ENCODE measurements at regions not wholly inside any gene's neighbourhood (a gene's known extent, or its start where the extent isn't known, plus 50 kb on each side); places are given as distances from the start of the nearest gene placed in this dataset.

DNA sequence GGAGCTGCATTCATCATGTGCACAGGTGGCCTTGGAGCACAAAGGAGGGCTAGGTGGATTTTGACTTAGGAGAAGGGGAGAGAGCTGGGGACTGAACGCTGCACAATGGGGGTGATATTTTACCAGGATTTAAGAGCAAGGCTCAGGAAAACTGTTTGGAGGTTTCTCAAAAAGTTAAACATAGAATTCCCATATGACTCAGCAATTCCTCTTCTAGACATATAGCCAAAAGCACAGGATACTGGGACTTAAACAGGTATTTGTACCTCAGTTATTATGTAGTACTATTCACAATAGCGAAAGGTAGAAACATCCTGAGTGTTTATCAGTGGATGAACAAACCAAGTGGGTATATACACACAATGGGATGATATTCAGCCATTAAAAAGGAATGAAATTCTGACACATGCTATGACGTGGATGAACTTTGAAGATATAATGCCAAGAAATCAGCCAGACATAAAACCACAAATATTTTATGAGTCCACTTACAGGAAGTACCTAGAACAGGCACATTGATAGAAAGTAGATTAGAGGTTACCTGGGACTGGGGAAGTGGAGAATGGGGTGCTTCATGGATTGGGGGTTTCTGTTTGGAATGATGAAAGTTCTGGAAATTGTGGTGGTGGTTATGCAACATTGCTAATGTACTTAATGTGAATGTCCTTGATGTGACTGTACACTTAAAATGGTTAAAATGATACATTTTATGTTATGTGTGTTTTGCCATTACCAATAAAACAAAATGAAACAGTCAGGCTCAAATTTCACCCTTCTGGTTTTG is 216.9 kb downstream of the HAUS1 start:
- ChIA-PET POLR2A (no interaction called here), CTCF (interaction anchor here (0.9 to 1.7 kb wide), 2 partner anchors 40 to 43 kb away, joined by 3 to 9 read pairs; no protein-coding TSS in a partner anchor)
- DNase-seq (ENCODE audit: low read depth in 1 of 2, low spot score in 1 of 2) (no peak), ATAC-seq (no peak), FAIRE-seq (no peak)
- TF ChIP-seq MAFK (IDR thresholded peaks at IDR 0.05; ENCODE audit: partially characterized antibody) (peak; percentile 72), RFX5 (IDR thresholded peaks at IDR 0.05) (no peak)
- H3K27ac ChIP-seq, result peak overlapping the region; percentile 50 to 70; a peak in 4 of 6 replicates
- WGBS (ENCODE audit: missing lambda C conversion rate), result 83% methylated on average over 3 of the region's 3 CpGs
- no peak overlapping the region for H3K4me3 ChIP-seq
- H3K9me3 ChIP-seq, result no peaks in the 10 kb centered on the region
- peak overlapping the region; percentile 17; the same call in 1 of the 3 replicates for H3K4me2 ChIP-seq
- peaks cover 27% of the 10 kb centered on the region for H3K4me1 ChIP-seq

DNA sequence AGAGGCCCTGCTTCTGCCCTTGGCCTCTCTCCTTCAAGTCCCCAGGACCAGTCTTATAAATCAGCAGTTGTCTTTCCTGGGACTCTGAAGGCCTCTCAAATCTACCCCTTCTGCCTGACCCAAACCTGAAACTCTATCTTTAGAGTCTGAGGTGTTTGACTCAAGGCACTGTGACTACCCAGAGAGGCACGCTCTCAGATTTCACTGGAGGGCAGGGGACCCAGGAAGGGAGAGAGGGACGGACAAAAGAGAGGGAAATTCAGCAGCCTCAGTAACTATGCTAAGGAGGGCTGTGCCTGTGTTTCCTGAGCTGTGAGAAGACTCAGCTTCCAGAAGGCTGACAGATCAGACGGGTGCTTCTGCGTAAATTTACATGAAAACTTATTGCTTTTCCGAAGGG is 217.8 kb downstream of the HAUS1 start:
- WGBS (ENCODE audit: missing lambda C conversion rate), result 69% methylated on average over 5 of the region's 5 CpGs
- CTCF ChIA-PET, result interaction anchor here (0.6 kb wide), 2 partner anchors 8 to 34 kb away, joined by 3 read pairs; no protein-coding TSS in a partner anchor
- TF ChIP-seq TP53 (CRISPR knock-in tag; IDR thresholded peaks at IDR 0.05), result no peak
- TF ChIP-seq HOXB13 (CRISPR knock-in tag; IDR thresholded peaks at IDR 0.05; ENCODE audit: low read depth), result no peak
- TF ChIP-seq NPAS2 (CRISPR knock-in tag; IDR thresholded peaks at IDR 0.05; ENCODE audit: borderline replicate concordance), result no peak
- TF ChIP-seq, protein P1, sequence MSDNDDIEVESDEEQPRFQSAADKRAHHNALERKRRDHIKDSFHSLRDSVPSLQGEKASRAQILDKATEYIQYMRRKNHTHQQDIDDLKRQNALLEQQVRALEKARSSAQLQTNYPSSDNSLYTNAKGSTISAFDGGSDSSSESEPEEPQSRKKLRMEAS (IDR thresholded peaks at IDR 0.05), result no peak
- TF ChIP-seq JUNB (IDR thresholded peaks at IDR 0.05), result no peak
- TF ChIP-seq, protein P2, sequence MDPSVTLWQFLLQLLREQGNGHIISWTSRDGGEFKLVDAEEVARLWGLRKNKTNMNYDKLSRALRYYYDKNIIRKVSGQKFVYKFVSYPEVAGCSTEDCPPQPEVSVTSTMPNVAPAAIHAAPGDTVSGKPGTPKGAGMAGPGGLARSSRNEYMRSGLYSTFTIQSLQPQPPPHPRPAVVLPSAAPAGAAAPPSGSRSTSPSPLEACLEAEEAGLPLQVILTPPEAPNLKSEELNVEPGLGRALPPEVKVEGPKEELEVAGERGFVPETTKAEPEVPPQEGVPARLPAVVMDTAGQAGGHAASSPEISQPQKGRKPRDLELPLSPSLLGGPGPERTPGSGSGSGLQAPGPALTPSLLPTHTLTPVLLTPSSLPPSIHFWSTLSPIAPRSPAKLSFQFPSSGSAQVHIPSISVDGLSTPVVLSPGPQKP (IDR thresholded peaks at IDR 0.05; ENCODE audit: low read depth, low read length), result no peak
- no peak for TF ChIP-seq ZC3H11A (IDR thresholded peaks at IDR 0.05)
- no peak for TF ChIP-seq RNF2 (IDR thresholded peaks at IDR 0.05; ENCODE audit: borderline replicate concordance, low read depth)
- TF ChIP-seq ZFP36 (IDR thresholded peaks at IDR 0.05; ENCODE audit: borderline replicate concordance, partially characterized antibody), result no peak
- no peak for TF ChIP-seq JUN (IDR thresholded peaks at IDR 0.05)
- no peak for TF ChIP-seq RARB (CRISPR knock-in tag; IDR thresholded peaks at IDR 0.05)
- no peak for TF ChIP-seq NFE2L2 (conservative IDR thresholded peaks at IDR 0.05; ENCODE audit: low read length)
- no peak for TF ChIP-seq FOXS1 (CRISPR knock-in tag; IDR thresholded peaks at IDR 0.05)
- TF ChIP-seq, protein P3, sequence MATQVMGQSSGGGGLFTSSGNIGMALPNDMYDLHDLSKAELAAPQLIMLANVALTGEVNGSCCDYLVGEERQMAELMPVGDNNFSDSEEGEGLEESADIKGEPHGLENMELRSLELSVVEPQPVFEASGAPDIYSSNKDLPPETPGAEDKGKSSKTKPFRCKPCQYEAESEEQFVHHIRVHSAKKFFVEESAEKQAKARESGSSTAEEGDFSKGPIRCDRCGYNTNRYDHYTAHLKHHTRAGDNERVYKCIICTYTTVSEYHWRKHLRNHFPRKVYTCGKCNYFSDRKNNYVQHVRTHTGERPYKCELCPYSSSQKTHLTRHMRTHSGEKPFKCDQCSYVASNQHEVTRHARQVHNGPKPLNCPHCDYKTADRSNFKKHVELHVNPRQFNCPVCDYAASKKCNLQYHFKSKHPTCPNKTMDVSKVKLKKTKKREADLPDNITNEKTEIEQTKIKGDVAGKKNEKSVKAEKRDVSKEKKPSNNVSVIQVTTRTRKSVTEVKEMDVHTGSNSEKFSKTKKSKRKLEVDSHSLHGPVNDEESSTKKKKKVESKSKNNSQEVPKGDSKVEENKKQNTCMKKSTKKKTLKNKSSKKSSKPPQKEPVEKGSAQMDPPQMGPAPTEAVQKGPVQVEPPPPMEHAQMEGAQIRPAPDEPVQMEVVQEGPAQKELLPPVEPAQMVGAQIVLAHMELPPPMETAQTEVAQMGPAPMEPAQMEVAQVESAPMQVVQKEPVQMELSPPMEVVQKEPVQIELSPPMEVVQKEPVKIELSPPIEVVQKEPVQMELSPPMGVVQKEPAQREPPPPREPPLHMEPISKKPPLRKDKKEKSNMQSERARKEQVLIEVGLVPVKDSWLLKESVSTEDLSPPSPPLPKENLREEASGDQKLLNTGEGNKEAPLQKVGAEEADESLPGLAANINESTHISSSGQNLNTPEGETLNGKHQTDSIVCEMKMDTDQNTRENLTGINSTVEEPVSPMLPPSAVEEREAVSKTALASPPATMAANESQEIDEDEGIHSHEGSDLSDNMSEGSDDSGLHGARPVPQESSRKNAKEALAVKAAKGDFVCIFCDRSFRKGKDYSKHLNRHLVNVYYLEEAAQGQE (IDR thresholded peaks at IDR 0.05), result no peak
- TF ChIP-seq, protein P4, sequence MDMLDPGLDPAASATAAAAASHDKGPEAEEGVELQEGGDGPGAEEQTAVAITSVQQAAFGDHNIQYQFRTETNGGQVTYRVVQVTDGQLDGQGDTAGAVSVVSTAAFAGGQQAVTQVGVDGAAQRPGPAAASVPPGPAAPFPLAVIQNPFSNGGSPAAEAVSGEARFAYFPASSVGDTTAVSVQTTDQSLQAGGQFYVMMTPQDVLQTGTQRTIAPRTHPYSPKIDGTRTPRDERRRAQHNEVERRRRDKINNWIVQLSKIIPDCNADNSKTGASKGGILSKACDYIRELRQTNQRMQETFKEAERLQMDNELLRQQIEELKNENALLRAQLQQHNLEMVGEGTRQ (IDR thresholded peaks at IDR 0.05), result no peak
- TF ChIP-seq CHD2 (IDR thresholded peaks at IDR 0.05; ENCODE audit: low read length, partially characterized antibody), result no peak
- TF ChIP-seq BHLHE40 (IDR thresholded peaks at IDR 0.05; ENCODE audit: low read depth, low read length), result no peak
- TF ChIP-seq CBX8 (IDR thresholded peaks at IDR 0.05), result no peak
- ATAC-seq, result no peak; a peak in 2 of 6 replicates
- Histone ChIP-seq H3K9me3 (no peaks in the 10 kb centered on the region), H3K27ac (peak overlapping the region; percentile 50 to 70; a peak in 4 of 6 replicates), H3K4me1 (peaks cover 27% of the 10 kb centered on the region), H3K4me2 (peak overlapping the region; percentile 17; the same call in 2 of the 3 replicates), H3K4me3 (no peak overlapping the region)
- no peak for FAIRE-seq
- POLR2A ChIA-PET, result no interaction called here
- no peak for DNase-seq (ENCODE audit: low read depth in 1 of 2, low spot score in 1 of 2)

All from A549 (cell line).